Lung (tissue), 11 donors: ENCODE measurements at regions not wholly inside any gene's neighbourhood (a gene's known extent, or its start where the extent isn't known, plus 50 kb on each side); places are given as distances from the start of the nearest gene placed in this dataset.
A peak's percentile ranks its signal among the peaks of the same experiment; 100 is the strongest.

Source experiments
- ATAC-seq: fragments of 200-7000 bp; cut with Tn5 transposase; one replicate; pipeline ENCODE4 v1.9.1; 2020; ENCODE audit warnings: moderate number of reproducible peaks; ENCODE audit not compliant: insufficient read depth, low FRiP score
- DNase-seq, 3 donors: peaks; one replicate each; pipeline ENCODE4 v3.0.0-alpha.2; 2013 to 2017
- H3K27ac ChIP-seq, 2 donors: one replicate each; pipeline ENCODE4 v1.5.1; 2013; ENCODE audit warnings: mild to moderate bottlenecking in 2 of 2, moderate library complexity in 2 of 2, control low read depth in 1 of 2, inconsistent platforms in 1 of 2, low read depth in 1 of 2, low read length in 1 of 2
- H3K27me3 ChIP-seq, 3 donors: one replicate each; pipeline ENCODE4 v1.5.1; 2013; ENCODE audit warnings: low read length in 2 of 3; ENCODE audit not compliant: control insufficient read depth in 3 of 3, insufficient read depth in 3 of 3
- H3K36me3 ChIP-seq, 4 donors: one replicate each; pipeline ENCODE4 v1.5.1; 2013; ENCODE audit warnings: low read length in 4 of 4, mild to moderate bottlenecking in 1 of 4, moderate library complexity in 1 of 4; ENCODE audit not compliant: control insufficient read depth in 4 of 4, insufficient read depth in 4 of 4
- H3K4me1 ChIP-seq, 5 donors: one replicate each; pipeline ENCODE4 v1.5.1; 2013; ENCODE audit warnings: low read length in 5 of 5, mild to moderate bottlenecking in 2 of 5, moderate library complexity in 1 of 5; ENCODE audit not compliant: control insufficient read depth in 5 of 5, insufficient read depth in 5 of 5
- H3K4me3 ChIP-seq: one replicate; pipeline ENCODE4 v1.5.1; 2013; ENCODE audit warnings: mild to moderate bottlenecking, control low read depth, moderate library complexity
- H3K9ac ChIP-seq, 2 donors: one replicate each; pipeline ENCODE4 v1.5.1; 2013; ENCODE audit warnings: low read length in 2 of 2, control low read depth in 1 of 2; ENCODE audit not compliant: insufficient read depth in 1 of 2
- H3K9me3 ChIP-seq, 4 donors: one replicate each; pipeline ENCODE4 v1.5.1; 2013; ENCODE audit warnings: low read length in 3 of 4, mild to moderate bottlenecking in 1 of 4, moderate library complexity in 1 of 4; ENCODE audit not compliant: control insufficient read depth in 4 of 4, insufficient read depth in 3 of 4
- WGBS, 2 donors: extraction: QIAGEN DNeasy Blood & Tissue Kit; methylation state at CpG; one replicate each; pipeline ENCODE4 v1.1.7; 2013; 5-methylcytosine and 5-hydroxymethylcytosine counted together
- TF ChIP-seq, protein P1 (sequence below): IDR thresholded peaks from 2 replicates; pipeline ENCODE4 v1.5.1; 2012; ENCODE audit warnings: mild to moderate bottlenecking; ENCODE audit errors: control extremely low read depth, extremely low read depth
- donor health status: control.
- donor health status: control.
- donor health status: Bipolar disorder and iron deficiency.
- donor health status: healthy.
- donor health status: DM: yes; HTN: yes; CAD: no.

DNA sequence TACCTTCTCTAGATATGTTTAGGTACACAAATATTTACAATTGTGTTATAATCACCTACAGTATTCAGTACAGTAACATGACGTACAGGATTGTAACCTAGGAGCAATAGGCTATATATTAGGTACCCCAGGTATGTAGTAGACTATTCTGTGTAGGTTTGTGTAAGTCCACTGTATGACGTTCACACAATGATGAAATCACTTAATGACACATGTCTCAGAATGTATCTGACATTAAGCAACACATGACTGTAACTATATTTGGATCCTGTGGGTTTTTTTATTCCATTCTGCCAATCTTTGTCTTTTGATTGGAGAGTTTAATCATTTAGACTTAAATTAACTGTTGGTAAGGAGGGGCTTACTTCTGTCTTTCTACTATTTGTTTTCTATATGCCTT, 52.1 kb downstream of the STYXL2 start:
- Histone ChIP-seq H3K4me1 (peaks cover 0 to 8% (median 1%) of the 10 kb centered on the region in 5 donors), H3K9me3 (no peaks in the 10 kb centered on the region), H3K27me3 (no peaks in the 10 kb centered on the region), H3K36me3 (no peaks in the 10 kb centered on the region), H3K27ac (no peak overlapping the region), H3K4me3 (no peak overlapping the region), H3K9ac (no peak overlapping the region)
- 26 to 60% methylated on average over 2 of the region's 2 CpGs for WGBS, 2 donors
- ATAC-seq = no peak
- TF ChIP-seq, protein P1, sequence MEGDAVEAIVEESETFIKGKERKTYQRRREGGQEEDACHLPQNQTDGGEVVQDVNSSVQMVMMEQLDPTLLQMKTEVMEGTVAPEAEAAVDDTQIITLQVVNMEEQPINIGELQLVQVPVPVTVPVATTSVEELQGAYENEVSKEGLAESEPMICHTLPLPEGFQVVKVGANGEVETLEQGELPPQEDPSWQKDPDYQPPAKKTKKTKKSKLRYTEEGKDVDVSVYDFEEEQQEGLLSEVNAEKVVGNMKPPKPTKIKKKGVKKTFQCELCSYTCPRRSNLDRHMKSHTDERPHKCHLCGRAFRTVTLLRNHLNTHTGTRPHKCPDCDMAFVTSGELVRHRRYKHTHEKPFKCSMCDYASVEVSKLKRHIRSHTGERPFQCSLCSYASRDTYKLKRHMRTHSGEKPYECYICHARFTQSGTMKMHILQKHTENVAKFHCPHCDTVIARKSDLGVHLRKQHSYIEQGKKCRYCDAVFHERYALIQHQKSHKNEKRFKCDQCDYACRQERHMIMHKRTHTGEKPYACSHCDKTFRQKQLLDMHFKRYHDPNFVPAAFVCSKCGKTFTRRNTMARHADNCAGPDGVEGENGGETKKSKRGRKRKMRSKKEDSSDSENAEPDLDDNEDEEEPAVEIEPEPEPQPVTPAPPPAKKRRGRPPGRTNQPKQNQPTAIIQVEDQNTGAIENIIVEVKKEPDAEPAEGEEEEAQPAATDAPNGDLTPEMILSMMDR = no peak
- no peak for DNase-seq

DNA sequence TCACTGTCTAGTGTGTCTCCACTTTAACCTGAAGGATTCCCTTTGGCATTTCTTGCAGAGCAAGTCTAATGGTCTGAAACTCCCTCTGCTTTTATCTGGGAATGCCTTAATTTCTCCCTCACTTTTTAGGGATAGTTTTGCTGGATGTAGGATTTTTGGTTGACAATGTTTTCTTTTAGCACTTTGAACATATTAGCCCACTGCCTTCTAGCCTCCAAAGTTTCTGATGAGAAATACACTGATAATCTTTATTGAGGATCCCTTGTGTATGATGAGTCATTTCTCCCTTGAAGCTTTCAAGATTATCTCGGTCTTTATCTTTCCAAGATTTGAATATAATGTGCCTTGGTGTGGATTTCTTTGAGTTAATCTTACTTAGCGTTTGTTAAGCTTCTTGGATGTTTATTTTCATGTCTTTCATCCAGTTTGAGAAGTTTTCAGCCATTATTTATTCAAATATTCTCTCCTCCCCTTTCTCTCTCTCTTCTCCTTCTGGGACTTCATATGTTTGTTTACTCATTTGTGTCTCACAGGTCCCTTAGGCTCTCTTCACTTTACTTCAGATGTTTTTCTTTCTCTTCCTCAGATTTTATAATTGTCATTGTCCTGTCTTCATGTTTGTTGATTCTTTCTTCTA, 53.1 kb downstream of the STYXL2 start:
- H3K9ac ChIP-seq = no peak overlapping the region
- H3K4me1 ChIP-seq = peaks cover 0 to 8% (median 1%) of the 10 kb centered on the region in 5 donors
- H3K9me3 ChIP-seq = no peaks in the 10 kb centered on the region
- no peak overlapping the region for H3K4me3 ChIP-seq
- ATAC-seq (no peak), DNase-seq (no peak)
- no peaks in the 10 kb centered on the region for H3K36me3 ChIP-seq
- H3K27ac ChIP-seq = no peak overlapping the region
- TF ChIP-seq, protein P1 = no peak
- no peaks in the 10 kb centered on the region for H3K27me3 ChIP-seq
- 73 to 93% methylated on average over 2 of the region's 2 CpGs for WGBS, 2 donors

- H3K4me1 ChIP-seq = peaks cover 0 to 8% (median 1%) of the 10 kb centered on the region in 5 donors
- TF ChIP-seq, protein P1 = no peak
- no peak overlapping the region for H3K27ac ChIP-seq
- no peak overlapping the region for H3K4me3 ChIP-seq
- DNase-seq (peak; percentile 59 to 77 (median 75)), ATAC-seq (no peak)
- H3K27me3 ChIP-seq = no peaks in the 10 kb centered on the region
- H3K36me3 ChIP-seq = no peaks in the 10 kb centered on the region
- H3K9me3 ChIP-seq = no peaks in the 10 kb centered on the region
- 55 to 65% methylated on average over 1 of the region's 1 CpG for WGBS, 2 donors
- H3K9ac ChIP-seq = no peak overlapping the region
Measured at GRCh38 chr1:167148421-167148820, 54.5 kb downstream of the STYXL2 start.
